Glutamatergic neuron (in vitro differentiated cells): ENCODE measurements at regions not wholly inside any gene's neighbourhood (a gene's known extent, or its start where the extent isn't known, plus 50 kb on each side); places are given as distances from the start of the nearest gene placed in this dataset.

ENCODE experiments used
- DNase-seq: peaks from one replicate; pipeline ENCODE4 v3.0.0; 2022
- H3K27ac Mint-ChIP-seq: one replicate; pipeline ENCODE4 v1.8.0; 2020; ENCODE audit warnings: mild to moderate bottlenecking, mixed read lengths, inconsistent platforms; ENCODE audit not compliant: unreplicated experiment
- H3K27me3 Mint-ChIP-seq: one replicate; pipeline ENCODE4 v1.8.0; 2020; ENCODE audit warnings: mild to moderate bottlenecking, moderate library complexity, mixed read lengths, inconsistent platforms; ENCODE audit not compliant: unreplicated experiment
- H3K36me3 Mint-ChIP-seq: one replicate; pipeline ENCODE4 v1.8.0; 2020; ENCODE audit warnings: mild to moderate bottlenecking, mixed read lengths, inconsistent platforms; ENCODE audit not compliant: unreplicated experiment
- H3K4me1 Mint-ChIP-seq: one replicate; pipeline ENCODE4 v1.8.0; 2020; ENCODE audit warnings: mild to moderate bottlenecking, low read depth, mixed read lengths, inconsistent platforms; ENCODE audit not compliant: unreplicated experiment
- H3K4me3 Mint-ChIP-seq: one replicate; pipeline ENCODE4 v1.8.0; 2020; ENCODE audit warnings: mild to moderate bottlenecking, mixed read lengths, inconsistent platforms; ENCODE audit not compliant: unreplicated experiment
- H3K9me3 Mint-ChIP-seq: one replicate; pipeline ENCODE4 v1.8.0; 2020; ENCODE audit warnings: mild to moderate bottlenecking, moderate library complexity, mixed read lengths, inconsistent platforms; ENCODE audit not compliant: unreplicated experiment
- CTCF ChIP-seq: fragments of 200-600 bp; sonication (generic); IDR thresholded peaks from one replicate; pipeline ENCODE4 v1.5.0; 2021; ENCODE audit not compliant: partially characterized antibody, unreplicated experiment

GRCh38 chr6:93932175-93932574, 512.8 kb upstream of the EPHA7 start:
- H3K27ac Mint-ChIP-seq, result no peak overlapping the region
- H3K4me3 Mint-ChIP-seq, result no peak overlapping the region
- peaks cover 15% of the 10 kb centered on the region for H3K4me1 Mint-ChIP-seq
- no peaks in the 10 kb centered on the region for H3K36me3 Mint-ChIP-seq
- no peak for TF ChIP-seq CTCF
- no peaks in the 10 kb centered on the region for H3K9me3 Mint-ChIP-seq
- no peak for DNase-seq
- H3K27me3 Mint-ChIP-seq, result no peaks in the 10 kb centered on the region

- Mint-ChIP-seq H3K27me3 (no peaks in the 10 kb centered on the region), H3K27ac (no peak overlapping the region), H3K4me3 (no peak overlapping the region), H3K36me3 (no peaks in the 10 kb centered on the region), H3K4me1 (no peaks in the 10 kb centered on the region), H3K9me3 (no peaks in the 10 kb centered on the region)
- no peak for DNase-seq
- TF ChIP-seq CTCF, result no peak
Measured at GRCh38 chr6:93927731-93928130, 508.4 kb upstream of the EPHA7 start.

- no peak for TF ChIP-seq CTCF
- no peak for DNase-seq
- Mint-ChIP-seq H3K27ac (no peak overlapping the region), H3K4me3 (no peak overlapping the region), H3K9me3 (no peaks in the 10 kb centered on the region), H3K36me3 (no peaks in the 10 kb centered on the region), H3K27me3 (no peaks in the 10 kb centered on the region), H3K4me1 (peaks cover 3% of the 10 kb centered on the region)
Measured at GRCh38 chr6:93919365-93919764, 500.0 kb upstream of the EPHA7 start.

- no peak for TF ChIP-seq CTCF
- H3K27ac Mint-ChIP-seq, result no peak overlapping the region
- no peaks in the 10 kb centered on the region for H3K27me3 Mint-ChIP-seq
Measured at GRCh38 chr6:93918258-93918657, 498.9 kb upstream of the EPHA7 start.

GRCh38 chr6:93917216-93917615, 497.9 kb upstream of the EPHA7 start:
- no peak overlapping the region for H3K4me3 Mint-ChIP-seq
- H3K27ac Mint-ChIP-seq, result no peak overlapping the region
- no peak for DNase-seq
- no peaks in the 10 kb centered on the region for H3K9me3 Mint-ChIP-seq
- peaks cover 3% of the 10 kb centered on the region for H3K4me1 Mint-ChIP-seq
- TF ChIP-seq CTCF, result no peak
- H3K27me3 Mint-ChIP-seq, result no peaks in the 10 kb centered on the region
- H3K36me3 Mint-ChIP-seq, result no peaks in the 10 kb centered on the region

More at GRCh38 chr6:93918258-93918657, 498.9 kb upstream of the EPHA7 start:
- no peak overlapping the region for H3K4me3 Mint-ChIP-seq
- no peaks in the 10 kb centered on the region for H3K9me3 Mint-ChIP-seq
- no peaks in the 10 kb centered on the region for H3K36me3 Mint-ChIP-seq
- H3K4me1 Mint-ChIP-seq, result peaks cover 3% of the 10 kb centered on the region
- DNase-seq, result no peak
